H1 (cell line): ENCODE measurements at regions not wholly inside any gene's neighbourhood (a gene's known extent, or its start where the extent isn't known, plus 50 kb on each side); places are given as distances from the start of the nearest gene placed in this dataset.
A peak's percentile ranks its signal among the peaks of the same experiment; 100 is the strongest.

Experiments used
- CTCF ChIA-PET: fragments of 300-600 bp; sonication (Branson Sonifier 250); formaldehyde crosslinking; loops from one replicate; lab custom pipeline; 2021; ENCODE audit not compliant: partially characterized antibody; lab: Charles Lee
- POLR2A ChIA-PET: fragments of 300-600 bp; sonication (Branson Sonifier 250); formaldehyde crosslinking; loops from one replicate; lab custom pipeline; 2021; ENCODE audit warnings: inconsistent platforms; ENCODE audit not compliant: partially characterized antibody; lab: Charles Lee
- DNase-seq, 2 experiments: peaks; one replicate each; pipeline versions ENCODE4 v3.0.0 to v3.0.0-alpha.2; 2010 to 2022; ENCODE audit warnings: low spot score in 2 of 2, low read depth in 1 of 2, mixed read lengths in 1 of 2
- FAIRE-seq: peaks from 2 replicates; lab custom pipeline; 2011; peaks lifted over from hg19 to GRCh38; lab: Jason Lieb, UNC
- H2AFZ ChIP-seq: 2 replicates; pipeline ENCODE4 v1.8.1; 2012; ENCODE audit warnings: low read length, inconsistent platforms
- H2AK5ac ChIP-seq: 2 replicates; pipeline ENCODE4 v1.6.1; 2013; ENCODE audit warnings: low read depth, low read length
- H2BK120ac ChIP-seq: replicated peaks from 2 replicates; pipeline ENCODE3; 2013; ENCODE audit warnings: low read depth, low read length, inconsistent platforms
- H2BK12ac ChIP-seq: 2 replicates; pipeline ENCODE4 v1.6.1; 2013; ENCODE audit warnings: low read depth, low read length
- H2BK15ac ChIP-seq: 2 replicates; pipeline ENCODE4 v1.6.1; 2013; ENCODE audit warnings: low read length
- H2BK20ac ChIP-seq: 2 replicates; pipeline ENCODE4 v1.6.1; 2013; ENCODE audit warnings: low read length
- H2BK5ac ChIP-seq: 2 replicates; pipeline ENCODE4 v1.6.1; 2013; ENCODE audit warnings: low read depth, low read length
- H3K14ac ChIP-seq: 2 replicates; pipeline ENCODE4 v1.6.1; 2013; ENCODE audit warnings: inconsistent platforms; ENCODE audit not compliant: insufficient read length
- H3K18ac ChIP-seq: 2 replicates; pipeline ENCODE4 v1.6.1; 2013; ENCODE audit warnings: low read length; ENCODE audit errors: extremely low read depth
- H3K23ac ChIP-seq: 2 replicates; pipeline ENCODE4 v1.6.1; 2013; ENCODE audit warnings: inconsistent platforms; ENCODE audit not compliant: insufficient read length
- H3K23me2 ChIP-seq: 2 replicates; pipeline ENCODE4 v1.6.1; 2013; ENCODE audit warnings: low read depth, low read length
- H3K27ac ChIP-seq: 2 replicates; pipeline ENCODE4 v1.6.1; 2011; ENCODE audit warnings: low read depth, low read length, inconsistent platforms
- H3K27me3 ChIP-seq, 4 experiments: replicated peaks in 1 of 4; 1 replicate in 1 of 4; 2 replicates in 3 of 4; pipeline versions ENCODE4 v1.6.1 to v1.8.1; 2011 to 2013; ENCODE audit warnings: low read length in 3 of 4, mild to moderate bottlenecking in 3 of 4, inconsistent platforms in 2 of 4, mixed read lengths in 2 of 4, moderate library complexity in 1 of 4; ENCODE audit not compliant: control insufficient read depth in 3 of 4, insufficient read depth in 3 of 4; ENCODE audit errors: extremely low read depth in 1 of 4
- H3K36me3 ChIP-seq, 4 experiments: 2 replicates each; pipeline versions ENCODE4 v1.6.1 to v1.8.1; 2011 to 2013; ENCODE audit warnings: mild to moderate bottlenecking in 4 of 4, low read length in 3 of 4, moderate library complexity in 2 of 4, control low read depth in 1 of 4, inconsistent platforms in 1 of 4; ENCODE audit not compliant: insufficient read depth in 4 of 4, control insufficient read depth in 2 of 4
- H3K4ac ChIP-seq: replicated peaks from 2 replicates; pipeline ENCODE3; 2013; ENCODE audit warnings: low read length, low read depth, mixed read lengths, inconsistent platforms; ENCODE audit not compliant: insufficient read length
- H3K4me1 ChIP-seq, 4 experiments: replicated peaks in 1 of 4; 1 replicate in 1 of 4; 2 replicates in 3 of 4; pipeline versions ENCODE4 v1.6.1 to v1.8.1; 2011 to 2013; ENCODE audit warnings: low read length in 3 of 4, inconsistent platforms in 2 of 4, mixed read lengths in 1 of 4; ENCODE audit not compliant: insufficient read depth in 4 of 4, control insufficient read depth in 3 of 4
- H3K4me2 ChIP-seq, 2 experiments: 2 replicates each; pipeline versions ENCODE4 v1.6.1 to v1.8.1; 2011 to 2013; ENCODE audit warnings: low read depth in 2 of 2, low read length in 2 of 2, control low read depth in 1 of 2, inconsistent platforms in 1 of 2, mild to moderate bottlenecking in 1 of 2; ENCODE audit not compliant: insufficient read depth in 1 of 2
- H3K4me3 ChIP-seq, 4 experiments: fragments of 200-600, 300-600 bp in 1 of 4; sonication (generic), shearing (Covaris generic), sonication (Bioruptor Twin) in 1 of 4; 2 replicates each; pipeline versions ENCODE4 v1.5.1 to v1.8.1; 2011 to 2016; ENCODE audit warnings: low read length in 4 of 4, low read depth in 3 of 4, control low read depth in 2 of 4, inconsistent platforms in 2 of 4, mild to moderate bottlenecking in 2 of 4, mixed read lengths in 1 of 4, moderate library complexity in 1 of 4; ENCODE audit not compliant: insufficient read depth in 2 of 4; ENCODE audit errors: extremely low read depth in 1 of 4
- H3K56ac ChIP-seq: replicated peaks from 2 replicates; pipeline ENCODE3; 2013; ENCODE audit warnings: low read depth, mild to moderate bottlenecking, mixed read lengths, low read length, inconsistent platforms; ENCODE audit not compliant: insufficient read length
- H3K79me1 ChIP-seq: 2 replicates; pipeline ENCODE4 v1.6.1; 2013; ENCODE audit warnings: low read depth, low read length, control low read depth
- H3K79me2 ChIP-seq, 2 experiments: 2 replicates each; pipeline versions ENCODE4 v1.6.1 to v1.8.1; 2012 to 2013; ENCODE audit warnings: low read length in 2 of 2, mild to moderate bottlenecking in 2 of 2, inconsistent platforms in 1 of 2; ENCODE audit not compliant: insufficient read depth in 2 of 2, control insufficient read depth in 1 of 2
- H3K9ac ChIP-seq, 4 experiments: replicated peaks in 1 of 4; 1 replicate in 1 of 4; 2 replicates in 3 of 4; pipeline versions ENCODE4 v1.6.1 to v1.8.1; 2011 to 2013; ENCODE audit warnings: low read depth in 3 of 4, low read length in 3 of 4, control low read depth in 2 of 4, mild to moderate bottlenecking in 2 of 4, moderate library complexity in 2 of 4, inconsistent platforms in 1 of 4; ENCODE audit errors: extremely low read depth in 1 of 4
- H3K9me3 ChIP-seq, 2 experiments: 2 replicates each; pipeline versions ENCODE4 v1.6.1 to v1.8.1; 2012 to 2013; ENCODE audit warnings: mild to moderate bottlenecking in 2 of 2, moderate library complexity in 2 of 2, control low read depth in 1 of 2, inconsistent platforms in 1 of 2, low read depth in 1 of 2, low read length in 1 of 2, mixed read lengths in 1 of 2; ENCODE audit not compliant: insufficient read depth in 2 of 2
- H4K20me1 ChIP-seq, 2 experiments: replicated peaks in 1 of 2; 2 replicates each; pipeline versions ENCODE3 to v1.8.1; 2011 to 2013; ENCODE audit warnings: inconsistent platforms in 2 of 2, low read length in 2 of 2, mild to moderate bottlenecking in 1 of 2; ENCODE audit not compliant: insufficient read depth in 2 of 2, control insufficient read depth in 1 of 2
- H4K5ac ChIP-seq: 2 replicates; pipeline ENCODE4 v1.6.1; 2013; ENCODE audit warnings: low read length, low read depth, mixed read lengths, inconsistent platforms; ENCODE audit not compliant: insufficient read length
- H4K8ac ChIP-seq: 2 replicates; pipeline ENCODE4 v1.8.0; 2013; ENCODE audit warnings: mild to moderate bottlenecking, moderate library complexity, low read length, inconsistent platforms; ENCODE audit not compliant: insufficient read depth; ENCODE audit errors: extremely low read depth
- H4K91ac ChIP-seq: replicated peaks from 2 replicates; pipeline ENCODE3; 2013; ENCODE audit warnings: low read length, mixed read lengths, inconsistent platforms; ENCODE audit not compliant: insufficient read length
- BACH1 ChIP-seq: IDR thresholded peaks from 2 replicates; pipeline ENCODE4 v1.6.1; 2012; ENCODE audit warnings: low read length, improper control_type of control experiment
- BRCA1 ChIP-seq: IDR thresholded peaks from 2 replicates; pipeline ENCODE4 v1.6.1; 2012; ENCODE audit warnings: low read depth, low read length, improper control_type of control experiment
- EP300 ChIP-seq, 2 experiments: IDR thresholded peaks; 1 replicate in 1 of 2; 2 replicates in 1 of 2; pipeline ENCODE4 v1.6.1; 2011 to 2012; ENCODE audit warnings: low read depth in 2 of 2, low read length in 2 of 2, mild to moderate bottlenecking in 2 of 2, borderline replicate concordance in 1 of 2, inconsistent platforms in 1 of 2, moderate library complexity in 1 of 2
- HDAC6 ChIP-seq: IDR thresholded peaks from one replicate; pipeline ENCODE4 v1.7.1; 2012; ENCODE audit warnings: low read depth, mild to moderate bottlenecking, inconsistent platforms, low read length, moderate library complexity
- KDM5A ChIP-seq: fragments of 200-600 bp; IDR thresholded peaks from 2 replicates; pipeline ENCODE4 v1.7.1; 2012; ENCODE audit warnings: mild to moderate bottlenecking, low read length, inconsistent platforms, mixed read lengths
- MAFK ChIP-seq: IDR thresholded peaks from 2 replicates; pipeline ENCODE4 v1.6.1; 2012; ENCODE audit warnings: low read depth, mild to moderate bottlenecking, improper control_type of control experiment, low read length
- NRF1 ChIP-seq: IDR thresholded peaks from 2 replicates; pipeline ENCODE4 v1.6.1; 2011; ENCODE audit warnings: mild to moderate bottlenecking, low read depth, low read length, improper control_type of control experiment
- POLR2AphosphoS5 ChIP-seq: IDR thresholded peaks from 2 replicates; pipeline ENCODE4 v1.6.1; 2011; ENCODE audit warnings: low read depth, low read length
- SIRT6 ChIP-seq: IDR thresholded peaks from one replicate; pipeline ENCODE4 v1.7.1; 2012; ENCODE audit warnings: low read length, inconsistent platforms
- TAF7 ChIP-seq: optimal IDR thresholded peaks from 2 replicates; pipeline ENCODE3; 2011; ENCODE audit warnings: low read depth, mild to moderate bottlenecking, inconsistent platforms, low read length, moderate library complexity, borderline replicate concordance
- YY1 ChIP-seq: IDR thresholded peaks from 2 replicates; pipeline ENCODE4 v1.6.1; 2011; ENCODE audit warnings: low read depth, mild to moderate bottlenecking, low read length
- ZNF274 ChIP-seq: IDR thresholded peaks from 2 replicates; pipeline ENCODE4 v1.7.0; 2012; ENCODE audit warnings: low read length, borderline replicate concordance; ENCODE audit errors: extremely low read depth
- TF ChIP-seq, protein P1 (sequence below): IDR thresholded peaks from 2 replicates; pipeline ENCODE4 v1.6.1; 2012; ENCODE audit warnings: inconsistent platforms
- TF ChIP-seq, protein P2 (sequence below): IDR thresholded peaks from 2 replicates; pipeline ENCODE4 v1.6.1; 2011; ENCODE audit warnings: low read length, improper control_type of control experiment

DNA sequence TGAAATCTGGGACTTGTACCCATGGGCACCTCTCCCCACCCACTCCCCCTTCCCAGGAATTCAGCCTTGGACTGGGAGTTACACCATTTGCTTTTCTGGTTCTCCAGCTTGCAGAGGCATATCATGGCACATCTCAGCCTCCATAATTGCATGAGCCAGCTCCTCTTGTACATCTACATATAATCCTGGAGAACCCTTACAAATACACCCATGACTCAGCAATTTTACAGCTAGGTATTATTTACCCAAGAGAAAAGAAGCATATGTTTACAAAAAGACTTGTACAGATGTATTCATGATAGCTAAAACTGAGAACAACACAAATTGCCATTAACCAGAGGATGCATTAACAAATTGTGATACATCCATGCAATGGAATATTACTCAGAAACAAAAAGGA is 58.4 kb downstream of the RPLP1 start:
- Histone ChIP-seq H3K18ac (no peak overlapping the region), H3K9me3 (no peaks in the 10 kb centered on the region), H4K20me1 (no peaks in the 10 kb centered on the region), H2AK5ac (no peak overlapping the region), H3K4me1 (no peaks in the 10 kb centered on the region), H3K4me3 (no peak overlapping the region), H2BK20ac (no peak overlapping the region), H3K23me2 (no peaks in the 10 kb centered on the region), H4K91ac (no peak overlapping the region), H2BK120ac (no peak overlapping the region), H3K36me3 (no peaks in the 10 kb centered on the region), H3K4ac (no peak overlapping the region), H2BK12ac (no peak overlapping the region), H3K9ac (no peak overlapping the region), H3K56ac (no peak overlapping the region), H3K14ac (no peak overlapping the region), H3K23ac (no peak overlapping the region), H3K4me2 (no peak overlapping the region), H4K5ac (no peak overlapping the region), H3K79me1 (no peaks in the 10 kb centered on the region), H3K27me3 (no peaks in the 10 kb centered on the region), H3K79me2 (no peaks in the 10 kb centered on the region), H2BK5ac (no peak overlapping the region), H4K8ac (no peak overlapping the region), H3K27ac (no peak overlapping the region), H2AFZ (no peak overlapping the region), H2BK15ac (no peak overlapping the region)
- ChIA-PET CTCF (interaction anchor here (1.0 to 5.8 kb wide), 3 partner anchors 11 to 976 kb away, joined by 3 to 33 read pairs (median 6); no protein-coding TSS in a partner anchor), POLR2A (no interaction called here)
- no peak for FAIRE-seq
- peak in 1 of 2 experiments; percentile 7 for DNase-seq
- TF ChIP-seq, protein P1, sequence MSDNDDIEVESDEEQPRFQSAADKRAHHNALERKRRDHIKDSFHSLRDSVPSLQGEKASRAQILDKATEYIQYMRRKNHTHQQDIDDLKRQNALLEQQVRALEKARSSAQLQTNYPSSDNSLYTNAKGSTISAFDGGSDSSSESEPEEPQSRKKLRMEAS, result no peak
- TF ChIP-seq TAF7, result no peak
- no peak for TF ChIP-seq HDAC6
- TF ChIP-seq SIRT6, result no peak
- no peak for TF ChIP-seq YY1
- TF ChIP-seq NRF1, result no peak
- no peak for TF ChIP-seq ZNF274
- TF ChIP-seq POLR2AphosphoS5, result no peak
- peak; percentile 68 for TF ChIP-seq MAFK
- TF ChIP-seq EP300 (IDR thresholded peaks at IDR 0.05; ENCODE audit: borderline replicate concordance in 1 of 2, low read depth in 2 of 2, low read length in 2 of 2), result no peak
- TF ChIP-seq, protein P2, sequence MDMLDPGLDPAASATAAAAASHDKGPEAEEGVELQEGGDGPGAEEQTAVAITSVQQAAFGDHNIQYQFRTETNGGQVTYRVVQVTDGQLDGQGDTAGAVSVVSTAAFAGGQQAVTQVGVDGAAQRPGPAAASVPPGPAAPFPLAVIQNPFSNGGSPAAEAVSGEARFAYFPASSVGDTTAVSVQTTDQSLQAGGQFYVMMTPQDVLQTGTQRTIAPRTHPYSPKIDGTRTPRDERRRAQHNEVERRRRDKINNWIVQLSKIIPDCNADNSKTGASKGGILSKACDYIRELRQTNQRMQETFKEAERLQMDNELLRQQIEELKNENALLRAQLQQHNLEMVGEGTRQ, result no peak
- TF ChIP-seq KDM5A, result no peak
- peak; percentile 81 for TF ChIP-seq BACH1
- no peak for TF ChIP-seq BRCA1
